ENCODE measurements at regions not wholly inside any gene's neighbourhood (a gene's known extent, or its start where the extent isn't known, plus 50 kb on each side); places are given as distances from the start of the nearest gene placed in this dataset.

DNA sequence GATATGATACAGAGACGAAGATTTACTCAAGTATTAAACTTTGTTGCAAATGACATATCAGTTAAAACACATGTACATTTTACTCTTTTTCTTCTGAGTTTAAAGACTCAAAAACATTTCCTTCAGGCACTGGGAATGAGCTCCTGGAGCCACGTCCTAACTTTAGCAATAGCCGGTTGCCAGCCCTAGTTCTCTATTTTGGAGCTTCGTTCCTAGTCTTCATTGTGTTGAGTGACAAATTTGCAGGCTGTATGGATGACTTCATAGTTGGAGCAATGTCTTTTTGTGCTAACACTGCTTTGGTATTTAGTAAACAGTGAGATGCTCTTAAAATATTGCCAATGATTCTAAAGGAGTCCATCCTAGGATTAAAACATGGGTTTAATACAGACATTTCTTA lies 190.9 kb downstream of the FAT4 start:
- H3K9me3 ChIP-seq (ENCODE audit: control insufficient read depth, low read length) = no peaks in the 10 kb centered on the region
- no peak overlapping the region for H3K27ac ChIP-seq (ENCODE audit: low read depth in 1 of 2, low read length in 2 of 2)
- DNase-seq (no peak), ATAC-seq (ENCODE audit: low FRiP score) (no peak)
- no peaks in the 10 kb centered on the region for H3K4me1 ChIP-seq (ENCODE audit: control insufficient read depth in 1 of 2, insufficient read depth in 2 of 2, low read length in 2 of 2)
- no peaks in the 10 kb centered on the region for H3K27me3 ChIP-seq (ENCODE audit: control insufficient read depth in 1 of 2, insufficient read depth in 2 of 2, low read length in 1 of 2)
- H3K36me3 ChIP-seq (ENCODE audit: control insufficient read depth in 1 of 2, insufficient read depth in 2 of 2, low read length in 1 of 2) = no peaks in the 10 kb centered on the region
- H3K4me3 ChIP-seq (ENCODE audit: low read length in 2 of 2) = no peak overlapping the region
- intact Hi-C loops (cut with DNase I) = no loop called here
- 17 to 19% methylated on average over 4 of the region's 4 CpGs for WGBS, 2 donors

DNA sequence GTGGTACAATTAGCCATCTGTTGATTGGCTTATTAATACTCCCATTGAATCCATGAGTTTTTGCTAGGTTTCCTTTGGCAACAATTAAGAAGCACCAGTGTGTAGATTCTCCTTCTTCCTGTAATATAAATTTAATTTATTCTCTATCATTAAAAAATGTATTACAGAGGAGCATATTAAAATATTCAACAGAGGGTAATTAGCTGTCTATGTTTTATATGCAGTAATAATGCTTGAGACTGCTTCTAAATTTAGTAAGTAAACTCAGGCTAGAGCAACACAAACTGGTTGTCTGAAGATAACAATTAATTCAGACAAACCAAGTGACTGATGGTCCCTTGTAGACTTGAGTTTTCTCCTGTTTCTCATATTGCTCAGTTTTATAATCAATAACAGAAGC lies 192.4 kb downstream of the FAT4 start:
- Histone ChIP-seq H3K27me3 (ENCODE audit: control insufficient read depth in 1 of 2, insufficient read depth in 2 of 2, low read length in 1 of 2) (no peaks in the 10 kb centered on the region), H3K27ac (ENCODE audit: low read depth in 1 of 2, low read length in 2 of 2) (no peak overlapping the region), H3K9me3 (ENCODE audit: control insufficient read depth, low read length) (no peaks in the 10 kb centered on the region), H3K36me3 (ENCODE audit: control insufficient read depth in 1 of 2, insufficient read depth in 2 of 2, low read length in 1 of 2) (no peaks in the 10 kb centered on the region), H3K4me3 (ENCODE audit: low read length in 2 of 2) (no peak overlapping the region), H3K4me1 (ENCODE audit: control insufficient read depth in 1 of 2, insufficient read depth in 2 of 2, low read length in 2 of 2) (no peaks in the 10 kb centered on the region)
- intact Hi-C loops (cut with DNase I) = no loop called here
- DNase-seq (no peak), ATAC-seq (ENCODE audit: low FRiP score) (no peak)

DNA sequence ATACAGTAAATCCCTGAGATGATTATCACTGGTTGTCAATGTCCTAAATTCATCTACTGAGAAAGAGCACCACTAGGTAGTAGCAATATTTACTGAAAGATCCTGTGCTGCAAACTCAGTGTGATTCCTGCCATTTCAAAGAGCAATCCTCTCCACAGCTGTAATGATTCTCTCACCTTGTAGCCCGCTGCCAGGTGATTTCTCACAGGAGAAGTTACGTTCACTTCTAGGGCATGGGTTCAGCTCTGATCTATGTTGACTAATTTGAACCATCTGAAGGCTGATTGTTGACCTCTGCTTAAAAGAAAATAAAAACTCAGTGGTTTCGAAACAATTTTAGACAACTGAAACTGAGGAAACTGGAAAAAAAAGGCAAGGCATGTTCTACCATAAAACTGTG lies 197.0 kb downstream of the FAT4 start:
- WGBS, 2 donors = 96 to 98% methylated on average over 3 of the region's 3 CpGs
- H3K27me3 ChIP-seq (ENCODE audit: control insufficient read depth in 1 of 2, insufficient read depth in 2 of 2, low read length in 1 of 2) = no peaks in the 10 kb centered on the region
- H3K27ac ChIP-seq (ENCODE audit: low read depth in 1 of 2, low read length in 2 of 2) = no peak overlapping the region
- DNase-seq = no peak
- intact Hi-C loops (cut with DNase I) = no loop called here
- H3K9me3 ChIP-seq (ENCODE audit: control insufficient read depth, low read length) = no peaks in the 10 kb centered on the region
- no peak for ATAC-seq (ENCODE audit: low FRiP score)
- no peak overlapping the region for H3K4me3 ChIP-seq (ENCODE audit: low read length in 2 of 2)
- H3K4me1 ChIP-seq (ENCODE audit: control insufficient read depth in 1 of 2, insufficient read depth in 2 of 2, low read length in 2 of 2) = no peaks in the 10 kb centered on the region
- H3K36me3 ChIP-seq (ENCODE audit: control insufficient read depth in 1 of 2, insufficient read depth in 2 of 2, low read length in 1 of 2) = no peaks in the 10 kb centered on the region

DNA sequence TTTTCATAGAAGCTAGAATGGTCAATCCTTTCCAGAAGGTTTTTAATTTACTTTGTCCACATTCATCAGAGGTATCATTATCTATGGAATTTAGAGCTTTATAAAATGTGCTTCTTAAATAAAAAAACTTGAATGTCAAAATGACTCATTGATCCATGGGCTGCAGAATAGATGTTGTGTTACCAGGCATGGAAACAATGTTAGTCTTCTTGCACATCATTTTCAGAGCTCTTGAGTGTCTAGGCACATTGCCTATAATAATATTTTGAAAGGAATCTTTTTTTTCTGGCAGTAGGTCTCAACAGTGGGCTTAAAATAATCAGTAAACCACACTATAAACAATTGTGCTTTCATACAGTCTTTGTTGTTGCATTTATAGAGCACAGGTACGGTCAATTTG lies 200.3 kb downstream of the FAT4 start:
- Histone ChIP-seq H3K36me3 (ENCODE audit: control insufficient read depth in 1 of 2, insufficient read depth in 2 of 2, low read length in 1 of 2) (no peaks in the 10 kb centered on the region), H3K4me1 (ENCODE audit: control insufficient read depth in 1 of 2, insufficient read depth in 2 of 2, low read length in 2 of 2) (no peaks in the 10 kb centered on the region), H3K27me3 (ENCODE audit: control insufficient read depth in 1 of 2, insufficient read depth in 2 of 2, low read length in 1 of 2) (no peaks in the 10 kb centered on the region), H3K9me3 (ENCODE audit: control insufficient read depth, low read length) (no peaks in the 10 kb centered on the region), H3K27ac (ENCODE audit: low read depth in 1 of 2, low read length in 2 of 2) (no peak overlapping the region), H3K4me3 (ENCODE audit: low read length in 2 of 2) (no peak overlapping the region)
- intact Hi-C loops (cut with DNase I) = loop anchor here in 1 of 2 donors (5.0 kb wide), 1 partner anchor 198 kb away; no protein-coding TSS in a partner anchor
- ATAC-seq (ENCODE audit: low FRiP score) (no peak), DNase-seq (no peak)
- 79% methylated on average over 1 of the region's 1 CpG for WGBS, 2 donors

DNA sequence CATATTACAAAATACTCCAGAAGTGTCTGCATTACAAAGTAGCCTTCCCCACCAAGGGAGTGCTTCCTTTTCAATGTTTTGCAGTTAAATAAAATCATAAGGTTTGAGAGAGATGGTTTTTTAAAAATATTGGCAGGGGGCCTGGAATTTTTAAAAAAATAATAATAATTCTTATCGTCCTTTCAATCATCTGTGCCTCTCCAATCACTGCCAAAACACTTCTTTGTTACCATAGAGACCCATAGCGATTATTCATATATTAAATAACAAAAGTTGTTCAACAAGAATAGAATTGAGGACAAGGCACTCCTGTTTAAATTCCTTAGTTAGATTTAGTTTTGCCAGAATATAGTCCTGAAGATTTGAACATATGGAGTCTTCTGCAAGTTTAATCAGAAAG lies 203.1 kb downstream of the FAT4 start:
- no peaks in the 10 kb centered on the region for H3K36me3 ChIP-seq (ENCODE audit: control insufficient read depth in 1 of 2, insufficient read depth in 2 of 2, low read length in 1 of 2)
- no peaks in the 10 kb centered on the region for H3K4me1 ChIP-seq (ENCODE audit: control insufficient read depth in 1 of 2, insufficient read depth in 2 of 2, low read length in 2 of 2)
- no peaks in the 10 kb centered on the region for H3K9me3 ChIP-seq (ENCODE audit: control insufficient read depth, low read length)
- ATAC-seq (ENCODE audit: low FRiP score) = no peak
- no peak overlapping the region for H3K27ac ChIP-seq (ENCODE audit: low read depth in 1 of 2, low read length in 2 of 2)
- H3K4me3 ChIP-seq (ENCODE audit: low read length in 2 of 2) = no peak overlapping the region
- 2 to 3% methylated on average over 2 of the region's 2 CpGs for WGBS, 2 donors
- H3K27me3 ChIP-seq (ENCODE audit: control insufficient read depth in 1 of 2, insufficient read depth in 2 of 2, low read length in 1 of 2) = no peaks in the 10 kb centered on the region
- DNase-seq = no peak
- intact Hi-C loops (cut with DNase I) = loop anchor here in 1 of 2 donors (5.0 kb wide), 1 partner anchor 201 kb away; no protein-coding TSS in a partner anchor

DNA sequence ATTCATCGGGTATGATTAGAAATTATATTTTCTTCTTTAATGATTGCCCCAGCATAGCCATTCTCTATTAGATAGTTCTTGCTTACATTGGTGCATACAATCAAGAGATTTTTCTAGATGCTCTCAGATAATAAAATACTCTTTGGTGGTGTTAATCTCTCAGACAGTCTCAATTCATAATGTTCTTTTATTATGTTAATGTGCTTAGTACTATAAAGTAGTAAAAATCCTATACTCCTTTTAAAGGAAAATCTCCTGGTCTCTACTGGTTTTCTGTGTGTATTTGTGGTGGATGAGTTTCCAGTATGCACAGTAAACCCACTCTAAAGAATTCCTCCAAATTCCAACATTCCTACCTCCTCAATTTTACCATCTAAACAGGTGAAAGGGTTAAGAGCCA lies 203.5 kb downstream of the FAT4 start:
- Histone ChIP-seq H3K27ac (ENCODE audit: low read depth in 1 of 2, low read length in 2 of 2) (no peak overlapping the region), H3K4me1 (ENCODE audit: control insufficient read depth in 1 of 2, insufficient read depth in 2 of 2, low read length in 2 of 2) (no peaks in the 10 kb centered on the region), H3K36me3 (ENCODE audit: control insufficient read depth in 1 of 2, insufficient read depth in 2 of 2, low read length in 1 of 2) (no peaks in the 10 kb centered on the region), H3K27me3 (ENCODE audit: control insufficient read depth in 1 of 2, insufficient read depth in 2 of 2, low read length in 1 of 2) (no peaks in the 10 kb centered on the region), H3K4me3 (ENCODE audit: low read length in 2 of 2) (no peak overlapping the region), H3K9me3 (ENCODE audit: control insufficient read depth, low read length) (no peaks in the 10 kb centered on the region)
- ATAC-seq (ENCODE audit: low FRiP score) = no peak
- intact Hi-C loops (cut with DNase I) = loop anchor here in 1 of 2 donors (5.0 kb wide), 1 partner anchor 201 kb away; no protein-coding TSS in a partner anchor
- WGBS, 2 donors = 76 to 90% methylated on average over 1 of the region's 1 CpG
- no peak for DNase-seq

DNA sequence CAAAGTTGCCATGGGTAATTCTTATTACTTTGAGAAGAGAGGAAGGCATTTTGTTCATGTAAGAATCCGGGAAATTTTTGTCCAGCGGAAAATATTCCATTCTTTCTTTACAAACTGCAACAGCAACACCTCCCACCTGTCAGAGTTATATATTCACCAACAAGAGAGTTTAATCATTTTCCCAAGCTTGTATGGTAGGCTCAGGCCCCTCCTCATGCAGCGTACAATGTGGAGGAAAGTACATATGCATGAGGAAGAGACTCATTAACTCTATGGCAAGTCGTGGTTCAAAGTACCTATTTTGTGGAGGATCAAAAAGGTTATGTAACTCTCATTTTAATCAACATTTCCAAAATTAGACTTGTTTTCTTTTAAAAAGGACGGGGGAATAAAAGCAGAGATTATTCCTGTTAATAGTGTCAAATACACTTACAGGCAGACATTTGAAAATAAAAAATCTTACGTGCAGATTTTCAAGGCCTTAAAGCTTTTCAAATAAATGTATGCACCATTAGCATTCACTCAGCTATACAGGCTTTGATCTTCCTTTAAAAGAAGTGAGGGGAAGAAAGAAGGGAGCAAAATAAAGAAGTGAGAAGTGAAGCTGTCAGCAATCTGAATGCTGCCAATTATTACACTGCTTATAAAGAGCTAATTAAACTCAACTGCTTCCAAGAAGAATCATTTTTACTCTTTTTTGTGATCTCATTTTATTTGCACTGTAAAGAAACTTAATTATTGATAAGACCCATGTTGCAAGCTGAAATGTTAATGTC lies 204.8 kb downstream of the FAT4 start:
- DNase-seq (no peak), ATAC-seq (ENCODE audit: low FRiP score) (no peak)
- Histone ChIP-seq H3K4me1 (ENCODE audit: control insufficient read depth in 1 of 2, insufficient read depth in 2 of 2, low read length in 2 of 2) (no peaks in the 10 kb centered on the region), H3K36me3 (ENCODE audit: control insufficient read depth in 1 of 2, insufficient read depth in 2 of 2, low read length in 1 of 2) (no peaks in the 10 kb centered on the region), H3K9me3 (ENCODE audit: control insufficient read depth, low read length) (no peaks in the 10 kb centered on the region), H3K27ac (ENCODE audit: low read depth in 1 of 2, low read length in 2 of 2) (no peak overlapping the region), H3K4me3 (ENCODE audit: low read length in 2 of 2) (no peak overlapping the region), H3K27me3 (ENCODE audit: control insufficient read depth in 1 of 2, insufficient read depth in 2 of 2, low read length in 1 of 2) (no peaks in the 10 kb centered on the region)
- intact Hi-C loops (cut with DNase I) = loop anchor here in 1 of 2 donors (5.0 kb wide), 2 partner anchors 202 to 223 kb away; no protein-coding TSS in a partner anchor
- 64 to 68% methylated on average over 6 of the region's 6 CpGs for WGBS, 2 donors

DNA sequence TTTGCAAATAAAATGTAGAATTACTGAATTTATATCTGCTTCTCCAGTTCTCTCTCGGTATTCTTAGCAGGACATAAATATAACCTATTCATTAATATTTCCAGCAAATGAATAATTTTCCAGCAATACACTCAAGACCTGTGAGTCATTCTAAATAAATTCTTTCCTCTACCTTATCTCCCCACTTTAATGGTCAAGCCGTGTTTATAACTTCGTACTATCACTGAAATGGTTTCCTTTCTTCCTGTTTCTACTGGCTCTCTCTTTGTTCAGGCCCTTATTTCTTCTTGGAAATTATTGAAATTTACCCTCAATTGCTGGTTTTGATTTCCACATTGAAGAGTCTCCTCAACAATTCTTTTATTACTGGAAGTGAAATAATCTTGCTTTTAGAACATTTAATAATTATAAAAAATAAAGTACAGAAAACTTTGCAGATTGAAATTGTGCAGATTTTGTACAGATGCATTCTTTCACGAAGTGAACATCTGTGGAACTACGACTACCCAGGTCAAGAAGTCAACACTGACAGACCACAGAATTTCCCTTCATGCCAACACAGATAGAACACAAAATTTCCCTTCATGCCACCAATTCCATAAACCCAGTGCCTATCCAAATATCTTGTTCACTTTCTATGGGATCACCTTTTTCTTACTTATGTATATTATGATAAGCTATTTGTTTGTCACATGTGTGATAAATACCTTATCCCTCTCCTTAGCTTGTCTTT lies 205.7 kb downstream of the FAT4 start:
- Histone ChIP-seq H3K9me3 (ENCODE audit: control insufficient read depth, low read length) (no peaks in the 10 kb centered on the region), H3K36me3 (ENCODE audit: control insufficient read depth in 1 of 2, insufficient read depth in 2 of 2, low read length in 1 of 2) (no peaks in the 10 kb centered on the region), H3K27me3 (ENCODE audit: control insufficient read depth in 1 of 2, insufficient read depth in 2 of 2, low read length in 1 of 2) (no peaks in the 10 kb centered on the region), H3K27ac (ENCODE audit: low read depth in 1 of 2, low read length in 2 of 2) (no peak overlapping the region), H3K4me1 (ENCODE audit: control insufficient read depth in 1 of 2, insufficient read depth in 2 of 2, low read length in 2 of 2) (no peaks in the 10 kb centered on the region), H3K4me3 (ENCODE audit: low read length in 2 of 2) (no peak overlapping the region)
- no peak for ATAC-seq (ENCODE audit: low FRiP score)
- no peak for DNase-seq
- intact Hi-C loops (cut with DNase I) = loop anchor here in 1 of 2 donors (5.0 kb wide), 1 partner anchor 222 kb away; no protein-coding TSS in a partner anchor
- WGBS, 2 donors = 14 to 18% methylated on average over 5 of the region's 5 CpGs

DNA sequence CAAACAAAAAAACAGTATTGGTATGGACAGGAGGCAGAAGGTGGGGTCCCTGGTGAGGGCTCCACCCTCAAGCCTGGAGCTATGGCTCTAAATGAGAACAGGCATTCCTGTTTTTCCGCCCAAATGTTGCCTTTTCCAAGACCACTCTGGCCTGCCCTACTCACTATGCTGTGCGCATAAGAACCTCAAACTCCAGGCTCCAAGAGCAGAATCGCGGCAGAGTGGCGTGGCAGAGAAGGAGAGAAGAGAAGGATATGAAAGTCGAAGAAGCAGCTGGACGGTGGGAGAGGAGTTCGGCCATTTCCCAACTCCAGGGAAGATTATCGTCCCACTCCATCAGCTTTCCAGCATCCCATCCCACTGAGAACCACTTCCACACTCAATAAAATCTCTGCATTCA lies 207.8 kb downstream of the FAT4 start:
- Histone ChIP-seq H3K27me3 (ENCODE audit: control insufficient read depth in 1 of 2, insufficient read depth in 2 of 2, low read length in 1 of 2) (no peaks in the 10 kb centered on the region), H3K9me3 (ENCODE audit: control insufficient read depth, low read length) (no peaks in the 10 kb centered on the region), H3K4me3 (ENCODE audit: low read length in 2 of 2) (no peak overlapping the region), H3K36me3 (ENCODE audit: control insufficient read depth in 1 of 2, insufficient read depth in 2 of 2, low read length in 1 of 2) (no peaks in the 10 kb centered on the region), H3K4me1 (ENCODE audit: control insufficient read depth in 1 of 2, insufficient read depth in 2 of 2, low read length in 2 of 2) (no peaks in the 10 kb centered on the region), H3K27ac (ENCODE audit: low read depth in 1 of 2, low read length in 2 of 2) (no peak overlapping the region)
- DNase-seq = no peak
- 96% methylated on average over 9 of the region's 9 CpGs for WGBS, 2 donors
- no peak for ATAC-seq (ENCODE audit: low FRiP score)
- intact Hi-C loops (cut with DNase I) = loop anchor here in 1 of 2 donors (5.0 kb wide), 1 partner anchor 220 kb away; no protein-coding TSS in a partner anchor
